Fibroblast of skin of scalp (primary cell): ENCODE measurements at regions not wholly inside any gene's neighbourhood (a gene's known extent, or its start where the extent isn't known, plus 50 kb on each side); places are given as distances from the start of the nearest gene placed in this dataset.
A peak's percentile ranks its signal among the peaks of the same experiment; 100 is the strongest.

Source experiments
- DNase-seq: peaks from one replicate; pipeline ENCODE4 v3.0.0-alpha.2; 2013

- no peak for DNase-seq
Measured at GRCh38 chr3:73734211-73735089, 109.7 kb upstream of the PDZRN3 start.

GRCh38 chr3:73733746-73734145, 109.0 kb upstream of the PDZRN3 start:
- DNase-seq = no peak

GRCh38 chr3:73729969-73730440, 105.3 kb upstream of the PDZRN3 start:
- no peak for DNase-seq

- DNase-seq = no peak
Measured at GRCh38 chr3:73727854-73728253, 103.1 kb upstream of the PDZRN3 start.

- peak; percentile 97 for DNase-seq
Measured at GRCh38 chr3:73727117-73727821, 102.5 kb upstream of the PDZRN3 start.

- DNase-seq = no peak
Measured at GRCh38 chr3:73723596-73723995, 98.9 kb upstream of the PDZRN3 start.

GRCh38 chr3:73719861-73720260, 95.1 kb upstream of the PDZRN3 start:
- peak; percentile 17 for DNase-seq

GRCh38 chr3:73719413-73719851, 94.7 kb upstream of the PDZRN3 start:
- DNase-seq = no peak

- DNase-seq = no peak
Measured at GRCh38 chr3:73718326-73719110, 93.8 kb upstream of the PDZRN3 start.

GRCh38 chr3:73716418-73716817, 91.7 kb upstream of the PDZRN3 start:
- peak; percentile 30 for DNase-seq

- DNase-seq = no peak
Measured at GRCh38 chr3:73710340-73710739, 85.6 kb upstream of the PDZRN3 start.

- no peak for DNase-seq
Measured at GRCh38 chr3:73709712-73710111, 85.0 kb upstream of the PDZRN3 start.

- no peak for DNase-seq
Measured at GRCh38 chr3:73708956-73709355, 84.2 kb upstream of the PDZRN3 start.

GRCh38 chr3:73707772-73708171, 83.0 kb upstream of the PDZRN3 start:
- peak; percentile 15 for DNase-seq

GRCh38 chr3:73706771-73707170, 82.0 kb upstream of the PDZRN3 start:
- no peak for DNase-seq

GRCh38 chr3:73705792-73706191, 81.1 kb upstream of the PDZRN3 start:
- DNase-seq = no peak

- DNase-seq = no peak
Measured at GRCh38 chr3:73699327-73699726, 74.6 kb upstream of the PDZRN3 start.

GRCh38 chr3:73697020-73697419, 72.3 kb upstream of the PDZRN3 start:
- DNase-seq = no peak

- no peak for DNase-seq
Measured at GRCh38 chr3:73695841-73696240, 71.1 kb upstream of the PDZRN3 start.

- DNase-seq = no peak
Measured at GRCh38 chr3:73694983-73695757, 70.4 kb upstream of the PDZRN3 start.

- DNase-seq = peak; percentile 51
Measured at GRCh38 chr3:73687106-73688004, 62.6 kb upstream of the PDZRN3 start.
